Cerebellar nuclear complex (tissue), 1 donor: ENCODE measurements at regions not wholly inside any gene's neighbourhood (a gene's known extent, or its start where the extent isn't known, plus 50 kb on each side); places are given as distances from the start of the nearest gene placed in this dataset.

Source experiments
- DNase-seq, 2 experiments: peaks; one replicate each; lab custom pipeline; 2025; lab: John Stamatoyannopoulos, UW

DNA sequence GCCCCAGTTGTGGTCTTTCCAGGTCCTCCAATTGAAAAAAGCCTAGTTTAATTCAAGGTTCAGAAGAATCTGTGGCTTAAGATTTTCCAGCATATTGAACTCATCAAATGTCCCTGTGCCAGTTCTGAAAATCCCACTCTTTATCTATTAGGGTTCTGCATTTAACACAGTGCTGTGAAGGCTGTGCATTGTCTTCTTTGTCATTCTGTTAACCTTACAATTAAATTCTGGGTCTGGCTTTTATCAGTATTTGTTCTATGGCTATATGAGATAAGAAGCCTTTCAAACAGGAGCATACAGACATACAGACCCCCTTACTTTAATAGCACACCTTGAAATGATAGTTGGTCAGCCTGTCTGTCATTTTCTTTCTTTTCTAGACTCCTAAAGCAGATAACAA lies 362.1 kb upstream of the DACH1 start:
- DNase-seq = no peak

DNA sequence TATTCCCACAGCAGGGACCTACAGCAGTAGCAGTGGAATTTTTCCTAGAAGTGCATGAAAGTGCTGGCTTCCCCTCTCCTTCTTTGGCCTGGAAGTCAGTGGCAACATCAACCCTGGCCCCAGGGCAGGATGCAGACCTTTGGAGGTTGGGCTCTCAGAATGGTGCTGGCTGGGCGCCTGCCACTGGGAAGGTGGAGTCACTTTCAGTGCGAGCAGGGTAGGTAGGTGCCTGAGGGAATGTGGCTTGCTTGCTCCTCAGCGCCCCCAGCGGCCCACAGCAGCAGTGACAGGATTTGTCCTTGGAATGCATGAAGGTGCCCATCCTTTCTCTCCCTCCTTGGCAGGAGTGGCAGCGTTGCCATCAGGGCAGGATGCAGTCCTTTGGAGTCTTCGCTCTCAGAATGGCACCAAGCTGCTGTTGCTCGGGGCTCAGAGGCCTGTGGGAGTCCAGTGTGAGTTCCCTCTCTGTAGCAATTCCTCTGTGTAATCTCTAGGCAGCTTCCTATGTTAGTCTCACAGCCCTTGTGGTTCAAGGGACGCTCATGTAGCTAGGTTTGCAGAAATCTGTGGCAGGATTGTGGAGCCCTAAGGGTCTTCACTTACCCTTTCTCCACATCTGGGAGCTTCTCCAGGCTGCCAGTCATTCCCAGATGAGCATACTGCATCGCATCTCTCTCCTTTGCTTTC lies 354.4 kb upstream of the DACH1 start:
- DNase-seq = no peak

DNA sequence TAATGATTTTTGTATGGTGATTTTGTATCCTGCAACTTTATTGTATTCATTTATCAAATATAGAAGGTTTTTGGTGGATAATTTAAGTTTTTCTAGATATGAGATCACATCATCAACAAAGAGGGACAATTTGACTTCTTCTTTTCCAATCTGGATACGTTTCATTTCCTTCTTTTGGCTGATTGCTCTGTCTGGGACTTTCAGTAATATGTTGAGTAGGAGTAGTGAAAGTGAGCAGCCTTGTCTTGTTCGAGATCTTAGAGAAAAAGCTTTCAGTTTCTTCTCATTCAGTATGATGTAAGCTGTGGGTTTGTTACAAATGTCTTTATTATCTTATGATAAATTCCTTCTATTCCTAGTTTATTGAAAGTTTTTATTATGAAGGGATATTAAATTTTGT lies 352.0 kb upstream of the DACH1 start:
- no peak for DNase-seq

DNA sequence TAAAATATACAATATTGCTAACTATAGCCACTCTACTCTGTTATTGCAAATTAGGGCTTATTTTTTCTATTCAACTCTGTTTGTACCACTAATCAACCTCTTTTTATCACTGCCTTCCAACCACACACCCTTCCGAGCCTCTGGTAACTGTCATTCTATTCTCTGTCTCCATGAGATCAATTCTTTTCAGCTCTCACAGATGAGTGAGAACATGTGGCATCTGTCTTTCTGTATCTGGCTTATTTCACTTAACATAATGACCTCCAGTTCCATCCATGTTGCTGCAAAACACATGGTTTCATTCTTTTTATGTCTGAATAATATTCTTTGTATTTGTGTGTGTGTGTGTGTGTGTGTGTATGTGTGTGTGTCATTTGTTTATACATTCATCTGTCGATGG lies 350.1 kb upstream of the DACH1 start:
- DNase-seq = no peak

DNA sequence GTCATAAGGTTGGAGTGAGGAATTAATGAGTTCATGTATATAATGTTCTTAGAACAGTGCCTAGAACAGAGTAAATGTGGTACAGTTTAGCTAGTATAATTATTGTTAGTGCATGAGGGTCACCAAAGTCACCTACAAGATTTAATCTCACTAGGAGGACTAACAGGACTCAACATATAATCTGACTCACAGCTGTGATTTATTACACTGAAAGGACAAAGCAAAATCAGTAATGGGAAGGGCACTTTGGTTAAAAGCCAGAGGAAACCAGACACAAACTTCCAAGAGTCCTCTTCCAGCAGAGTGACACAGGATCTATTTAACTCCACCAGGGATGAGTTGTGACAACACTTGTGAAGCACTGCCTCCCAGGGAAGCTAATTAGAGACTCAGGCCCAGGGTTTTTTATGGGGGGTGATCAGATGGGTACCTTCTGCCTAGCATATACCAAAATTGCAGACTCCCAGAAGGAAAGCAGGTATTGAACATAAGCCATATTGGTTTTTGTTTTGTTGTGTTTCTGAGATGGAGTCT lies 341.2 kb upstream of the DACH1 start:
- DNase-seq = no peak

DNA sequence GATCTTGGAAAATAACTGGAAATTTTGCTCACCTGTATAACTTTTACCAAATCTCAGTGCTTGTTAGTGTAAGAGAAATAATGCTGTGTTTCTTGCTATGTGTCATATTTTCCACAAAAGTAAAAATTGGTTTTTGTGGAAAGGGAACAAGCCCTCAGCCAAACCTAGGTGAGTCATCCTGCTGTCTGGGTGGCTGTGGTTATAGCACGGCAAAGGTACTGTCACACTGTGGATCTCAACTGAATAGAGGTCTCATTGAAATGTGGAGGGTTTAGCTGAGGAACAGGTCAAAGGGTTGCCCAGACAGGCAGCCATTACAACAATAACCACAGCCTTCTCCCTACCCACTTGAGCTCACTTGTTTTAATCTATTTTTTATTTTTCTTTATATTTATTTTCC lies 338.8 kb upstream of the DACH1 start:
- no peak for DNase-seq

DNA sequence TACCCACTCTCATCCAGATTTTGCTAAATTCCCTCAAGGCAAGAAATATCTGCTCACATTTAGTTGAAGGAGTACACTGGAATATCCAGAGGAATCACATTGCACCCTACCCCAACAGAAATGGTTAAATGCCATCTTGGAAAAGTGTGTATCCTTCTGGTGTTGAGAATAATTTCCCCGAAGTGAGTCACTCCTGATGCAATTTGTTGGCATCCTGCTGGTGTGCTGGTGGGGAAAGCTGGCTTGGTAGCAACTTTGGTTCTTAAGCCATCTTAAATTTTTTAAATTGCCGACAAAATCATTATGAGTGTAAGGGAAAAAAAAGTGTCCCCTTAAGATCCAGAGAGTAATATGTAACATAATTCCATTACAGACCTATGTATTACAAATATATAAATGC lies 337.3 kb upstream of the DACH1 start:
- no peak for DNase-seq

DNA sequence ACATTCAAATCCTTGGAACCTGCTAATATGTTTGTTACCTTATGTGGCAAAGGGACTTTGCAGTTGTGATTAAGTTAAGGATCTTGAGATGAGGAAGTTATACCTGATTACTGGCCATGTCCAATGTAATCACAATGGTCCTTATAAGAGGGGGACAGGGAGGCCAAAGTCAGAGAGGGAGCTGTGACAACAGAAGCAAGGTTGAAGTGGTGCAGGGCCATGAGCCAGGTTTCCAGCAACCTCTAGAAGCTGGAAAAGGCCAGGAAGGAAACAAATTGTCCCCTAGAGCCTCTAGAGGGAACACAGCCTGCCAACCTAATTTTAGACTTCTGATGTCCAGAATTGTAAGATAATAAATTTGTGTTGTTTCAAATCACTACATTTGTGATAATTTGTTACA lies 334.7 kb upstream of the DACH1 start:
- no peak for DNase-seq

DNA sequence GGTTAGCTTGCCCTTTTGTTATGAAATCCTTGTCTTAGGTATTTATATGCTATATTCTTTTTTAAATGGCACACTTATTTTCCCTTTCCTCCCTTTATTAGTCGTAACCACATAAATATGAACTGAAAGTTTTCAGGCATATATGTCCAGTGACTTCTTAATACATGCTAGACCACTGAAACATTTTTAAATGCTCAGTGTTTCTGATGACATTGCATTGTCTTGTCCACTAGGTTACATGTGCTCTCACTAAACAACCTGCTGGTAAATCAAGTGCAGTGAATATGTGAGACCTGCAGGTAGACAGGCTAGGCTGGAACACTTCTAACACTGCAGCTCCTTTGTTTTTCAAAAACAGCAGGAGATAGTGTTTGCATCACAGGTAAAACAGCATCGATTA lies 332.6 kb upstream of the DACH1 start:
- no peak for DNase-seq

DNA sequence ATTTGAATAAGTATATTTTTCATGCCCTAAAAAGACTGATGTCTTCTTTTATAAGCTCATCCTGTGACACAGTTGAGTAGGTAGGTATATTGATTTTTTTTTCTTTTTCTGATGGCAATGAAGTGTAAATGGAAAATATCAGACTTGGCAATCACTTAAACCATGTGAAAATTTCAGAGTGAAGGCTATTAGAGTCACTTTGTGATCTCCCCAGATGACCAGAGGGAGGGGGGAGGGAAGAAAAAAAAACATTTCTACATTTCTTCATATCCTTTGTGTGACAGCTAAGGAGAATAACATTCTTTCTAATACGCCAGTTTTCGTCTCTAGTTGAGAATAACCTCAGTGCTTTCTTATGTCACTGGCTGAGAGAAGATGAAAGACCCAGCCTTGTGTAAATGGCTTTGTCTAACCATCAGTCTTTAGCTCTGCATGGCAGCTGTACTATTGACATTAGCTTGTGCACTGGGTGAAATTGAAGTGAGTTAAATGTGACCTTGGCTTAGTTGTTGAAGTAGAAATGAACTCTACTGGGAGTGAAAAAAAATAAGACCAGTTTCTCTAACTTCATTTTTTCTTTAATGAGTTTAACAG lies 332.1 kb upstream of the DACH1 start:
- no peak for DNase-seq

DNA sequence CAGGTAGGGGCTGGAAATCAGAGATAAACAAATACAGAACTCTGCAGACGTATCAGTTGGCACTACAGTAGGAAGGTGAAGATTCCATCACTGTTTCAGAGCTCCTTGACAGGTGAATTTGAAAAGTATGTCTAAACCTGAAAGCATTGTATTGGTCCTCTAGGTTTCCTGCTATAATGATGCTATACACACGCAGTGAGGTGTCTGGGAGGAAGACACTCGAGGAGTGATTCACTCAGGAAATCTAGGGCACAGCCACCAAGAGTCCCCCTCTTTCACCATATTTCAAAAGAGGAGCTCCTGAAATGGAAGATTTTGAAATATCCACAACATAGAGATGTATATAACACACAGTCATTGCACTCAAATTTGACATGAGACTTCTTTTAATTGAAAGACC lies 331.0 kb upstream of the DACH1 start:
- no peak for DNase-seq

DNA sequence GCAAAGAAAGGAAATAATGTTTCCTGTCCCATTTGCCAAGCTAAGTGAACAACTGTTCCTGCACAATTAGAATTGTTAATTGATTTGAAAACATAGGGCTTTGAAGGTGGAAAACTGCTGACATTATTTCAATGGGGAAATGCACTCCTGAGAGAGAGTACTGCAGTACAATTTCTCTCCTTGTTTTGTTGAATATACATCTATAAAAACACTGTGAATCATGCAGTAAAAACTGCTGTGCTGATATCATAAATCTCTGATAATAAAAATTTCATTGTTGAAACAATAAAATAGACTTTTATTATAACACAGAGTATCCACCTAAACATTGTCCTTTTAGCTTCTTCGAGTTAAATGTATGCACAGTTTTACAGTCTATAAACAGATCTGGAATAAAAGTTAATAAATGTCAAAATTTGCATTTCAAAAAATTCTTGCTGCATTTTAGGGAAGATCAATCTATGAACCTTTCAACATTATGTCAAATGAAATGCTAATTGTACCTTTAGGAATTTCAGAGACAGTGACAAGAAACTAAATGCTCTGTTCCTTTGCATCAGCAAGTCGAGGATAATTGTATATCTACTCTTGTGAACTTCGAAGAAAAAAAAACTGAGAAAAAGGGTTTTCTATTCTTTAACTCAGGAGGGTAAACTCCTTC lies 328.2 kb upstream of the DACH1 start:
- no peak for DNase-seq

DNA sequence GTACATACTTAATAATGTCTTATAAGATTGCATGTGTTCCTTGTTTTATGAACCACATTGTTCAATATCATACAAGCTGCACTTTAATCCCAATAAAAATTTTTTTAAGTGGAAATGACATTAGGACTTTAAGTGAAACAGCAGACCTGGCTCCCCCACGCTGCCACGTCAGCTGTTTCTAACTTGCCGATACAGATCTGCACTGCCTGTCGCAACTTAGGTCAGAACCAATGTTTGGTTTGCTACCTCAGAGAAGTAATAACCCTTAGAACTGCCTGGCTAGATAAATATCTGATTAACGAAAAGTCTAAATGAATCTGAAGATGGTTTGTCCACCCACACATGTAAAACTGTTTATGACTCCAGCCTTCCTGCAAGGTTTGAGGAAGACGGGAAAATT lies 327.5 kb upstream of the DACH1 start:
- DNase-seq = no peak

DNA sequence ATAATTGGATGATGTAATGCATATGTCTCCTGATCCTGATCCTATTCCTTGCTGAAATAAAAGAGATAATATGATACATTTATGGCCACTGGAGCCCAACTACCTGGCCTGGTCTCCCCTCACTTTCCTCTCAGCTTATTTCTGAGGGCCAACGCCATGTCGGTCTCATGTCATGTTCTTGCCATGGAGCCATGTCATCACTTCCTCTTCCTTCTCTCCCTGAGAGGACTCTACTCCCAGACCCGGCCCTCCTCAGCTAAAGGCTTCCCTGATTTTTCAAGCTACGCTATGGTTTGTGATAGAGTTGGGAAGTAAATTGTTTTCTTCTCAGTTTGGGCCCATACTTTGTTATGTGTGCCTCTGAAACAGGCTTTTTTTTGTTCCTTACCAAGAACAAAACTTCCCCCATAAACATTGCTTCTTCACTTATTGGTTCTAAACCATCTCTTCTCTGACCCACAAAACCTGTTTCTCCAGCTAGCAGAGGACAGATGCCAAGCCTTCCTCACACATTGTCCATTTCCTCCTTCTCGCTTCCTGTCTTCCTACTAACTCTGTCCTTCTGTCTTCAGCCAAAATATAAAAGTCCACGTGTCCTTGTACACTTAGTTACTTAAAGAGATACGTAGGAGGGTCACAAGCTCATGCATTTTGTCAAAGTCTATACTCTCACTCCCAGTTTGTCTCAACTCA lies 319.9 kb upstream of the DACH1 start:
- DNase-seq = no peak

DNA sequence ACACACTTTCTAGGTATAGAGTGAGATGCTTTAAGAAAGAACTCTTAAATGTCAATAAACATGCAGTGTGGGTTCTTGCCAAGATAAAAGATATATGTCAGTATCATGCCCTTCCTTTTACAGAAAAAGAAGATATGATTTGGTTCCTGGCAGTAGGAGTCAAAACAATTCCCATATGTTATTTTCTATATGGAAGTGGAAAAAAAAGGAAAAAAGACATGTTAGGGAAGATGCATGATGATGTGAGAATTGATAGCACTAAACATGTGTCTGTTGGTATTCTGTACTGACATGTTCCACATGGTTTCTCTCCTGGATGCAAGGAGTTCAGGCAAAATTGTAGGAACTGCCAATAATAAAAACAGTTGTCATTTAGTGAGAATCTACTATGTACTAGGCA lies 318.8 kb upstream of the DACH1 start:
- DNase-seq = no peak

DNA sequence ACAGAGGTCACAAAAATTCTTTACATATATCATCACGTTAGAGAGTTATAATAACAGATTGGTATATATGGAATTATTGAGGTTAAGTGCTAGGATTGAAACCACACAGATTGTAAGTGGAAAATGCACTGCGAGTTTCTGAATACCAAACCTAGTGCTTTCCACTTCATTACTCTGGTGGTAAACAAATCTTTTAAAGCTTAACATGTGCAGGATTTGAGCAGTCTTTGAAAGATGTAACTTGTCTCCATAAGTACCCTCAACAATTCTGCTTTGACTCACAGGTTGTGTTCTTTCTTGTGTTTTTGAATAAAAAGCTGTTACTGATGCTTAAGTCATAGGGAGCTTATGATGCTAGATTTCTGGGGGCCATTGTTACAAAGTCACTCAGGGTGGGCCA lies 314.7 kb upstream of the DACH1 start:
- no peak for DNase-seq

DNA sequence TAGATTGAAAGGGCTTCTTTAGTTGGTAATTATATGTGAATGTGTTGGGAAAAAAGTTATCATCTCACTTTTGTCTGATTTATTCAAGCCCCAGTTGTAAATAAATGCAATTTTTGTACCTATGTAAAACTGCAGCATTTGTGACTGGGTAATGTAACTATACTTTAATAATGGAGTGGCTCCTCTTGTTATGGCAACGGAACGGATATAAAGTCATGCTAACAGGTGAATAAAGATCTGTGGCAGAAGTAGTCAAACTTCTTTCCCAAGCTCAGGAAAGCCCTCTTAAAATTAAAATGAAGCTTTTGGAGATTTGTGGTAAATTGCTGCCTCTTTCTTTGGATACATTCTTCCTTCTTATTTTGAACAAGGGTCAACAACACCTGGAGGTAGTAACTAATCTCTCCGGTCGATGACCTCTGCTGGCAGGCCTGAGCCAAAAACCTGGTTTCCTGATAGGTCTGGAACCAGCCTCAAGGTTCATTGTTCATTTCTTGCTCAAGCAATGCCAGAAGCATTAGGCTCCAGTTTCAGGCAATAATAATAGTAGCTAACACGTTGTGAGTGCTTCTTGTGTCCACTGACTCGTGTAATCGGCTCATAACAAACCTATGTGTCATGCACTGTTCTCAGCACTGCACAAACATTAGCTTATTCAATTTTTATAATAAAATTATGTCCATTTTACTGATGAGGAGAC lies 313.4 kb upstream of the DACH1 start:
- no peak for DNase-seq

DNA sequence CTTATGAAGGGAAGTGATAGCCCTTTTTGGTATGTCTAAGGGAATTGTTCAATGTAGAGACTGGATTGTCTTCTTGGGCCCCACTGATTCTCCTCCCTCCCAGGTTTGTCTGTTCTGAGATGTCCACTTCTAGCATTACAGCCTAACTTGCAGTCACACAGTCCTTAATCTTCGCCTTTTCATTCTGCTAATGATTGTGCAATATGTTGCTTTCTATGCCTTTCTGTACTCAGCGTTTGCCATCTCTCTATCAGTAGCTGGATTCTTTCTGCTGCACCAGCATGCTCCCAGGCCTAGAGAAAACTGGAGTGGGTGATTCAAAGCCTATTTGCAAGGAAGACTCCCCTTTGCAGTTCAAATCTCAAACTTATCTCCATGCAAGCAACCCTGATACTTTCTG lies 307.5 kb upstream of the DACH1 start:
- no peak for DNase-seq

DNA sequence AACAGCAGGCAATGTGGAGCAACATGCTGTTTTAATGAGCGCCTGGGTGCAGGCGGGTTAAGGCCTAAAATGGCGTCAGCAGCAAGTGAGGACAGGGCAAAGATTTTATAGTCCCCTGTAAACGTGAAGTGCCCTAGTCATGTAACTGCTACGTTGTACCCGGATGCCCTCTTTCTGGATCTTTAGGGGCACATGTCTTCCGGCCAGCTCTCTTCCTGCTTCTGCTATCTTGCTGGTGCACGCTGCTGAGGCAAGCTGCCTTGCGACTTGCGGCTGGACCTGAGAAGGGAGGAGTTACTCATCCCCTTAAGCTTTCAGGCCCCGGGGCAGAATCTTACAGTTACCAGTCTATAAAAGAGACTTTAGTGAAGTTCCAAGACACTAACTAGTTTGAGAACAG lies 303.6 kb upstream of the DACH1 start:
- DNase-seq = no peak

DNA sequence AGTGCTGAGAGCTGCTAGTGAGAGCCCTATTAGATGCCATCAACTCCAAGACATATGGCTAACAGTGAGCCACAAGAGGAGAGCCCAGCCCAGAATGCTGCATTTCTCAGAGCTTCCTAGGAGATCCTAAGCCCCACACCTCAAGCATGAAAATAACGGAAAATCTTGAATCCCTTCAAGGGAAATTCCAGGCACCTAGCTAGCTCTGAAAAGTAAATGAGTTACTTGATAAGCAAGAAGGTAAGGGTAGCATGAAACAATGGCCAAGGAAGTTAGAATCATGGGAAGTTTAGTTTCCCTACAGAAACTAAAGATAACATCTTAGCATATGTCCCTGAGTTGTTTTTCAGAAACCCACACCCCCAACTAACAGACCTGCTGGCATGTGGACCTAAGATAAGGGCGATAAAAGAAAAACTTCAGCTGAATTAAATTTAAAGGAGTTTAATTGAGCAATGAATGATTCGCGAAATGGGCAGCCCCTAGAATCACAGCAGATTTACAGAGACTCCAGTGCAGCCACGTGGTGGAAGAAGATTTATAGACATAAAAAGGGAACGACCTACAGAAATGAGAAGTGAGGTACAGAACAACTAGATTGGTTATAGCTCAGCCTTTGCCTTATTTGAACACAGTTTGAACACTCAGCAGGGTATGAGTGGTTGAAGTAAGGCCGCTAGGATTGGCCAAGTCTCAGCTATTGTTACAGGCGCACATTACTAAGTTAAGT lies 301.3 kb upstream of the DACH1 start:
- no peak for DNase-seq

DNA sequence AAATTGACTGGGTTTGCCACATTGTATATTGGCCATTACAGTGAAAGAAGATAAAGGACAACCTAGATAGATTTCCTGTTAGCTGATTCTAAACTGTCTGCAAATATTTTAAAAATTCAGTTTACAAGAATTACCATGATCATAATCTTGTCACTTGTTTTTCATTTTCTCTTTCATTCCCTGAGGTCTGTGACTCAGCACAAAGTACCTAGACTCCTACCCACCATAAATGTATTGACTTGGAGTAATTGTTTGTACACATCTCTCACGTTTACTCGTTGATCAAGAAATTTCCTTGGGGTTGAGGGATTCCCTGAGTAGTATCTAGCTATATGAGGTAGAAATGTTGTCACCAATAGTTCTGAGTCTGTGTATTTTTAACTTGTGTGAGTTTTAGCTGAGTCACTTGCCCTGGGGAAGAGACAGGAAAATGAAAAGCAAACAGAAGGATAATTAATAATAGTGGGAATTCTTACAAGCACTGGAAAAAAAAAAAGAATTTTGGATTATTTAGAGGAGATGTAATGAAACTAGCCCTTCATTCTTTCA lies 299.2 kb upstream of the DACH1 start:
- no peak for DNase-seq
